ENCODE measurements at regions not wholly inside any gene's neighbourhood (a gene's known extent, or its start where the extent isn't known, plus 50 kb on each side); places are given as distances from the start of the nearest gene placed in this dataset.
"Not testable (repeated sequence)": the region's sequence is repeated elsewhere in the genome, so short reads cannot be mapped to it uniquely, and the experiment has no call there.

DNA sequence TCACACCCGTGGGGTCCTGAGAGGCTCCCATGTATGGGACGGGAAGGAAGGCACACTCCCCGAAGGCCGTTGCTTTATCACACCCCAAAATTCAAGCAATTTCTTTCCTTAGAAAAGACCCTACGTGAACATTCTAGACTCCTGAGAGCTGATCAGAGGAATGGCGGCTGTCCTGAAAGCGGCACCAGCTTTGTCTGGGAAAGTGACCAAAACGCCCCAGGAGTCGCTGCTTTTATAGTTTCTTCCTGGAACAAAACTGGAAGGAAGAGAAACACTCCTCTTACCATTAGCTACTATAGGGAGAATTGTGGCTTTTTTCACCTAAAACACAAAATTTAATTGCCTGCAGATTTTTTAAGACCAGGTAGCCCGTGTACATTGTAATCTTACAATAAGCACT lies 261.8 kb upstream of the RNF32 start:
- ATAC-seq = no peak

DNA sequence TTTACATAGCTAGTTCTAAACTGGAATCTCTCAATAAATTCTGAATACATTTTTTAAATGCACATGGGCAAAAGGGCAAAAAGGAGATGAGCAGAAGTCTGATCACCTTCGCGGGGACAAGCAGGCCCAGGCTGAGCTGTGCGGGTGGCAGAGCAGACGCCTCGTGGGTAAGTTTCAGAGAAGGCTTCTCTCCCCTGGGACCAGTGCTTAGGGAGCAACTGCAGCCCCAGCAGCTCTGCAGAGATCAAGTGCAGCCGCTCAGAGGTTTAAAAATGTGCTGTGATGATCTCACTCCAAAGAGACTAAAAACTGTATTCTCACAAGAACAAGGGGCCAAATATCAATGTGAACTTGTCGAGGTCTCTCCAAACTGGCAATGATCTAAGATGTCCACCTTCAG lies 264.3 kb upstream of the RNF32 start:
- ATAC-seq = no peak

GRCh38 chr7:156374335-156374734 lies 266.2 kb upstream of the RNF32 start:
- no peak for ATAC-seq

GRCh38 chr7:156369929-156370328 lies 270.6 kb upstream of the RNF32 start:
- ATAC-seq = not testable (repeated sequence)

- ATAC-seq = no peak
Measured at GRCh38 chr7:156368053-156368843, 272.3 kb upstream of the RNF32 start.

GRCh38 chr7:156363751-156364150 lies 276.8 kb upstream of the RNF32 start:
- ATAC-seq = no peak

DNA sequence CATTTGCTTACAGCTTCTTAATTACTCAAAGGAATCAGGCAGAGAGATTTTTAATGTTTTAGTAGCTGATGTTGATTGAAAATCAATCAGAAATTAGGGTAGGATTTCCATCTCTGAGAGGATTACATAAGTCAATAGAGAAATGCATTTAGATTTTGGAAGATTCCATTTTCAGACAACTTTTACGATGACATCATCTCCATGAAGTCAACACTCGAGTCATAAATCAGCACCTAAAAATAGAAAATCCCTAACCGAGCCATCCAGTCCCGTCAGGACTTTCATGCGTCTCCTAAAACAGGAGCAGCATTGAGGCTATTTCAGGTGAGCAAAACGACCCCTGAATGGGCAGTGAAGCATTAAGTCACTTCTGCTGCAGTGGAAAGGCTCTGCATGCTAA lies 279.7 kb upstream of the RNF32 start:
- ATAC-seq = no peak

DNA sequence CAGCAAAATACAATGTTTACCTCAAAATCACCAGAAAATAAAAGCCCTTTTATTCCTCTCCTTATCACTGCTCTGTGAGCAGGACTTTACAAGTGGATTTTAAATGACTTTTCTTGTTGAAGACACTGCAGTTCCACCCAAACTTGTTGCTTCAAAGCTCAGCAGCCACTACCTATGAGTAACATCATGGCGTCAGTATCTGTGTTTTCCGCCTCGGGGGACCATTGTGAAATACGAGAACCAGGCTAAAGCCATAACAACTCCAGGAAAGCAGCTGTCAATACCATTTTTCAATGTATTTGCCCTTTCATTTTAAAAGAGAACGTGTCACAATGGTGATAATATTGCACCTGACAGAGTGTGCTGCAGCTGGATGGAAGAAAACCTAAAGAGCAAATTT lies 284.0 kb upstream of the RNF32 start:
- peak; percentile 50 for ATAC-seq

GRCh38 chr7:156353352-156353751 lies 287.2 kb upstream of the RNF32 start:
- no peak for ATAC-seq

DNA sequence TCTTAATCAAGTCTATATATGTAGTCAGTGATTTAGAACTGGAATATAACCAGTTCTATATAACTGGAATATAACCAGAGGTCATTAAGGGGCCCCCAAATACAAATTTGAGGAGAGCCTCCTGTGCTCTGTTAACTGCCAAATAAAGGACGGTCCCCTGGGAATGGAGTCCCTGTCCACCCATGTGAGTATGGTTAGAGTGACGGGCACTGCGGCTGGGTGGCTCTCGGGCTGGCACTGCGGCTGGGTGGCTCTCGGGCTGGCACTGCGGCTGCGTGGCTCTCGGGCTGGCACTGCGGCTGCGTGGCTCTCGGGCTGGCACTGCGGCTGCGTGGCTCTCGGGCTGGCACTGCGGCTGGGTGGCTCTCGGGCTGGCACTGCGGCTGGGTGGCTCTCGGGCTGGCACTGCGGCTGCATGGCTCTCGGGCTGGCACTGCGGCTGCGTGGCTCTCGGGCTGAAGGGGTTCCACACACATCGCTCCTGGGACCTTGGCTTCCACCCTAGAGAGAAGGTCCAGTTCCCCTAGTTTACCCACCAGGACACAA lies 292.8 kb upstream of the RNF32 start:
- ATAC-seq = not testable (repeated sequence)

DNA sequence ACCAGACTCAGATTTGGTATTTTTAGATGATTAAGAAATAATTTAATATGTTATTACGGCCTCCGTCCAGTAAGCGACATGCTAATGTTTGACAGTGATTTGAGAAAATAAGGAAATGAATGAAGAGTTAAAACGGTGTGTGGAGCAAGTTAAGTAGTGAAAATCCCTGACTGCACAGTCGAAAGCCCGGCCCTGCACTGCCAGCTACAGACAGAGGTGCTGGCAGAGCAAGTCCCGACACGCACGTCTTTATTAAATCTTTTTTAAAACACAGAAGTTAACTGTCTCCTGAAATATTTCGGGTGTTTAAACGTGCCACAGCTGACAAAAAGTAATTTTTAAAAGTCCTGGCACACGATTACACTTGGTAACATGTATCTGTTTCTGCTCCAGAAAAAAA lies 293.4 kb upstream of the RNF32 start:
- peak; percentile 61 for ATAC-seq

- no peak for ATAC-seq
Measured at GRCh38 chr7:156344595-156344994, 296.0 kb upstream of the RNF32 start.

DNA sequence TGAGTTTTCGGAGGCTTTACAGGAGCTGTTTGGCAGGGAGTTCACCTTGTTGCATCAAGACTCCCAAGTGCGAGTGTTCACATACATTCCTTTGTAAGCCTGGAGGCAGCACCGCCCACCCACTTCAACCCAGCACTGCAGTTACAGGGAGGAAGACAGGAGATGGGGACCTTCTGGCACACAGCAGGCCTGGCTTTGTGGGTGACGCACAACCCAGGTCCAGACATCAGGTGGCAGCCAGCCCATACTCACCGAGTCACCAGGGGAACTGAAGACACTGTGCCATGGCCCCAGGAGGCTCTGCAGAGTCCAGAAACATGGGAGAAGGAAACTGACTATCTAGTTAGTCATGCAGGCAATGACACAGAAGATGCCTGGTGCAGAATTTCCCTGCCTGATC lies 305.9 kb upstream of the RNF32 start:
- peak; percentile 76 for ATAC-seq

DNA sequence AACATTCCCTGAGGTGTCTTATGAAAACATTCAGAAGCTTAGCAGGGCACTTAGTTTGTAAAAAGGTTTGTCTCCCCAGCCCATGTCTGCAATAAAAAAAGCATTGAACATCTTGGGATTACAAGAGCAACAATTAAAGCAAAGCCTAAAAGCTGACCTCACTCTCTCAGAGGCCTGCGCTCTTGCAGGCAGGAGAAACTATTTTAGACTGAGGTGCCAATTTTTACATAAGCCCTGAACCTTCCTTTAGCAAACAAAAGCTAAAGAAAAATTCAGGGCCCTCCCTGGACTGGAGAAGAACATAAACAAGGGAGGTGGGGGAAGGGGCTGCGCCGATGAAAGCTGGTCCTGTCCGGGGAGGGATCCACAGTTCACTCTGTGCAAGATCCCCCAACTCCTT lies 312.7 kb upstream of the RNF32 start:
- ATAC-seq = no peak

DNA sequence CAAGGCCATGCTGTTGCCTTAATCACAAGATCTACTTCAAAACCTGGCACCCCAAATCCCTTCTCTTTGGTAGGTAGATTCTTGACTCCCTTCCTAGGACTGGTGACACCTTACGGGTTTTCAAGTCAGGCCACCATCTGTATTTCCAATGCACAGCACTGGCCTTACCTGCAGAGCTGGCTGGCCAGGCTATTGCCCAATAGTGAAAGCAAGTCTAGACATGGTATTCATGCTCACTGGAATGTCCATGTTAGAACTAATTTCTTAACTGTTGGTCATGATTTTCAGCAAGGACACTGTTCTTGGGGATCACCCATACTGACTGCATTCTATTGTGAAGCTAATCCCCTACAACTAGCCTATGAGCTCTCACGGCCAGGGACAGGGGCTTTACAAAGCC lies 313.1 kb upstream of the RNF32 start:
- ATAC-seq = peak; percentile 95

DNA sequence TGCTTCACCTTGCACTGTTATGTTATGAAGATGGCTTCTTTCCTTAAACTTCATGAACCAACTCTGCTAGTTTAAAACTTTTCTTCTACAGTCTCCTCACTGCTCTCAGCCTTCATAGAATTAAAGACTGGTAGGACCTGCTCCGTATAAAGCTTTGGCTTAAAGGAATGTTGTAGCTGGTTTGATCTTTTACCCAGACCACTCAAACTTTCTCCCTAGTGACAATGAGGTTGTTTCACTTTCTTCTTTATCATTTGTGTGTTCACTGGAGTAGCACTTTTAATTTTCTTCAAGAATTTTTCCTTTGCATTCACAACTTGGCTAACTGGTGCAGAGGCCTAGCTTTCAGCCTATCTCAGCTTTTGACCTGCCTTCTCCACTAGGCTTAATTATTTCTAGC lies 316.4 kb upstream of the RNF32 start:
- no peak for ATAC-seq

DNA sequence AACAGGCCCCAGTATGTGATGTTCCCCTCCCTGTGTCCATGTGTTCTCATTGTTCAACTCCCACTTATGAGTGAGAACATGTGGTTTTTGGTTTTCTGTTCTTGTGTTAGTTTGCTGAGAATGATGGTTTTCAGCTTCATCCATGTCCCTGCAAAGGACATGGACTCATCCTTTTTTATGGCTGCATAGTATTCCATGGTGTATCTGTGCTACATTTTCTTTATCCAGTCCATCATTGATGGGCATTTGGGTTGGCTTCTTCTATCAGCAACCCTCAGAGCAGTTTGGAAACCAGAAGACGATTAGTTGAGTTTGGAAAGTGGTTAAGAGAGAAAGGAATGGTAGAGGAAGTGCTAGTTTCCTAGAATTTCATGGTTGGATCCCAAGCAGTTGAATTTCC lies 319.1 kb upstream of the RNF32 start:
- not testable (repeated sequence) for ATAC-seq

DNA sequence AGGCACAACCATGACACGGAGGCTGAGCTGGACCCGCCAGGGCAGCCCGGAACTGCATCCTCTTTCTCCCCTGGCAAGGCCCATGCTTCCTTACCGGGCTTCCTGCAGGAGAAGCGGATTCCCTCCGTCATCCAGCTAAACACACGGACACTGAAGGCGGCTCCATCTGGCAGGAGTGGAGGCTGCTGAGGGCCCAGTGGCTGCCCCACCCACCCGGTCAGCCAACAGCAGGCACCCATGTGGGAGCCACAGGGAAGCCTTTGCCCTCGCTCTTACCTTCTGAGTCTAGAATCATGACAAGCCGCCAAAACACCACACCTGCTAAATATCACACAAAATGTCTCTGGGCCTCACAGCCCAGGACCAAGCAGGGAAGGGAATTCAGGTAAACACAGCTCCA lies 321.6 kb upstream of the RNF32 start:
- ATAC-seq = no peak

GRCh38 chr7:156318426-156318825 lies 322.1 kb upstream of the RNF32 start:
- ATAC-seq = no peak

DNA sequence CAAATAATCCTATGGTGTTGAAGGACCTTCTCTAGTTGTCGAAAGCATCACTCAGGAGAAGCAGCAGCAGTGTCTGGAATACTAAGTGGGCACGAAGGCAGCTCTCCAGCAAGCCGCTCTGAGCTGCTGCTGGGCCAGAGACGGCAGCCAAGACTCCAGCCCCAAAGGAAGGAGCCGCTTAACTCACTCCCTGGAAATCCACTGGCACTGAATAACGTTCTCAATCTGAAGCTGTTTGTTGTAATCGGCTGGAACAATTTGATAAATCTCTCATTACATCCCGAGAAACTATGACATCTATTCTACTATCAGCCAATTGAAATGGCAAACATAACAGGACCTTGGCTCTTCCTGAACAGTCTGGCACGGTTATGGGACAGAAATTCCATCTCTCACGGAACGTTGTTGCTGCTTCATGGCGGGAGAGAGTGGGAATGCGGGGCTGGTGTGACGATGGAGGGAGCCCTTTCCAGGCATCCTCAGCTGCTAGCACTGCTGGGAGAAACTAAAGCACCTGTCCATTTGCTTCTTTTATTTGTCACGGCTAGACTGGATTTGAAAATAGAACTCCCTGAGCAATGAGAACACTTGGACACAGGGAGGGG lies 331.5 kb upstream of the RNF32 start:
- ATAC-seq = no peak

DNA sequence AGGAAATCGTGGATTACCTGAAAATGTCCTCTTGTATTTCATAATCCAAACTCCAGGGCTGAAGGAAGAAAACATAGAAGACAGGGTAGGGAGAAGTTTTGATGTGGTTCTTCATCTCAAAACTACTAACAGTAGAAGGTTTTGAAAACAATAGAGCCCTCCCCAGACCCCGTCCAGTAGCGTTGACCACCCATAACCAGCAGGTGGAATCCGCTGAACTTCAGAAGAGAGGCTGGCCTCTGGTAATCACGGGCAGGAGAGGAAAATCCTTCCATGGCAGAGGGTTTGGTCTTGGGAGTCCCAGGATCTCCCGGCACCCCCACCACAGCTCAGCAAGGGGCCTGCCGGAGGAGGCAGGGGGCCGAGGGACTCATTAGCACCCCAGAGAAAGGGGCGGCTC lies 333.4 kb upstream of the RNF32 start:
- no peak for ATAC-seq

DNA sequence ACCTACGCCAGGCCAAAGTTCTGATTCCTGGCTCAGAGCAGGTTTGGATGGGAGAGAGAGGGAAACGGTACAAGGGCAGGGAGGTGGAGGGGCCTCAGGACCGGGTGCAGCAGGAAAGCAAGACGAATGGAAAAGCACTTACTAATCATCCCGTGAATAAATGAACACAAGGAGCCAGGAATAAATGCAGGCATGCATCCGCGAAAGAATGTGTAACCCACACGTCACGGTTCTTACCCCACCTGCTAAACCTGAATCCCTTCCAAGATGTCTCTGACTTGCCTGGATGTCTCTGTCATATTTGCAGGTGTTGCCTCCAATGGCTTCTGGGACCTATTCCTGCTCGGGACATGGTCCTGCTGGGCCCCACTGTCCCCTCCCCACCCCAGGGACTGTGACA lies 335.2 kb upstream of the RNF32 start:
- no peak for ATAC-seq

DNA sequence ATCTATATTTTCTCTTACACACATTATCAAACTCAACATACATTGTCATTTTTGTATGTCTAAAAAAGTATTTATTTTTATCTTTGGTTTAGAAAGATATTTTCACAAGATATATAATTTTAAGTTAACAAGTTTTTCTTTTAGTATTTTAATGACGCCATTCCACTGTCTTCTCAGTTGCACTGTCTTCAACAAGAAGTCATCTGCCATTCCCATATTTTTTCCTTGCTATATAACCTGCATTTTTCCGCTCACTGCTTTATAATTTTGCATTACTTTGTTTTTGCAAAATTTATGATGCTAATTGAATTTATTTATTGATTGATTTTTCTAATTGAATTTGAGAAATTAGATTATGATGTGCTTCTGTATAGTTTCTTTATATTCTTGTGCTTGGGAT lies 357.8 kb upstream of the RNF32 start:
- ATAC-seq = no peak

DNA sequence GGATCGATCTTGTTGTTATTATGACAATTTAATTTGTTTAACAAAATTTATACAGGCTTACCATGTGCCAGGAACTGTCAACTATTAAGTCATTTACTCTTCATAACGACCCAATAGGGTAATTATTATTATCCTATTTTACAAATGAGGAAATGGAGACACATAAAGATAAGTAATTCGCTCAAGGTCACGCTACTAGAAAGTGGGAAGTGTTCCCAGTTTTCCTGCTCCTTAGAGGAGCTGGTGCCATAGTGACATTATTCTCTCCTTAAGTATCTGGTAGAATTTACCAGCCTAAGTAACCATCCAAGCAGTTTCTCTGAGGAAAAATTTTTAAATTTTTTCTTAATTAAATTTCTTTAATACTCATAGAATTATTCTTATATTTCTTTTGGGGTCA lies 360.9 kb upstream of the RNF32 start:
- no peak for ATAC-seq

All from esophagus mucosa (tissue), 1 donor.